ENCODE measurements at regions not wholly inside any gene's neighbourhood (a gene's known extent, or its start where the extent isn't known, plus 50 kb on each side); places are given as distances from the start of the nearest gene placed in this dataset.

DNA sequence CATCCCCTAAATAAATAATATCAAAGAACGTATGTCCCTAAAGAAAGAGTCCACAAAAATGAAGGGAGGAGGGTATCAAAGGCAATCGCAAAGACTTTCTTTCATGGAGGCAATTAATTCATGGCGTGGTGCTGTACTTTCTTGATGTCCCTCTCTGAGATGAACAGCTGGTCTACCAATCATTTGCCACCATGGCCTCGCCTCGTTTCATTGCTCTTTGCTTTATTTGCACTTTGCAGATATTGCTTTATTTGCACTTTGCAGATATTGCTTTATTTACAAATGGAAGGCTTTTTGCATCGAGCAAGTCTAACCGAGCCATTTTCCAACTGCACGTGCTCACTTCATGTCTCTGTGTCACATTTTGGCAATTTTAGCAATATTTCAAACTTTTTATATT lies 104.0 kb upstream of the PTCH1 start:
- DNase-seq (ENCODE audit: low read depth): no peak

DNA sequence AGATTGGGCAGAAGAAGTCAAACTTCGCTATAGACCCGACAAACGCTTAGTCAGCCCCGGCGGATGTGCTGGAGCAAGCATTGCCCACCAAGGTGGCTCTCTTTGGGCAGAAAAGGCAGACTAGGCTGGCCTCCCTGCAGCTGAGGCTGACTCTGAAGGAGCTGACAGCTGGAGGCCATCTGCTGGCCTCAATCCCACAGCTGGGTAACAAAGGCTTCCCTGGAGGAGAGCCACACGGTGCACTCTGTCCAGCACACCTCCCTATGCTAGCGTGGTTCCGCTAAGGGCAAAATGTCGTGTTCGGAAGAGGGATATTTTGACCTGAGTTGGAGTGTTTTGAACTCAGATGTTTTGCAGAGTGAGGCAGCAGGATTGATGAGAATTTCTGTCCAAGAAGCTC lies 103.5 kb upstream of the PTCH1 start:
- DNase-seq (ENCODE audit: low read depth): no peak

DNA sequence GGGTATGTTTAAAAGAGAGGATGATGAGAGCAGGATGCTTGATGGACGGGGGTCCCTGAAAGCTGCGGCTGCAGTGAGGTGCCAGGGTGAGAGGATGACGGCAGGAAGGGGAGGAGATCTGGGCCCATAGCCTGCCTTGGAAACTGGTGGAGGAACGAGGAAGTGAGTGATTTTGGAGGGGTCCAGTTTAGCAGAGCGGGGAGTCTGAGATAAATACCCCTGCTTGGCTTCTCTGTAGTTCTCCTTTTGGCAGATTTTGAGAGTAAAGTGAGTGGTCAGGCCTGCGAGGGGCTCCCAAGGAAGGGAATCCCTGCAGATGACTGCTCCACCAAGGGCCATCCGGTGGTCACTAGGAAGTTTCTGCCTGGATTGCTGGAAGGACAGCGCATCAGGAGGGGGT lies 98.5 kb upstream of the PTCH1 start:
- DNase-seq (ENCODE audit: low read depth): no peak

DNA sequence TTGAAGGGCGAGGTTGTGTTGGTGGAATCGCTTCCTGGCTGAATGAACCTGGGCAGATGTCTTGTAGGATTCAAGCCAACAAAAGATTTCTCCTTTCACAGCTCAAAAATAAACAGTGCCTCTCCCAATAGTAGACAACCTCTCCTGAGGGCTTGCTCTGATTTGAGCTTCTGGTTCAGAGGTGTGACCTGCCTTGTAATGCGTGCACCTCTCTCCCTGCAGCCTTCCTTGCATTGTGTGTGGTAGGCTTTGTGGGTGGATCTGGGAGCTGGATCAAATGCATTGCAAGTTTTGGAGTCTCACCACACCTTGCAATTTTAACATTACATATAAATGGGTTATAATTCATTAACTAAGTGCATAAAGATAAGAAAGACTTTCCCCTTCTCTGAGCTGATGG lies 96.9 kb upstream of the PTCH1 start:
- no peak for DNase-seq (ENCODE audit: low read depth)

DNA sequence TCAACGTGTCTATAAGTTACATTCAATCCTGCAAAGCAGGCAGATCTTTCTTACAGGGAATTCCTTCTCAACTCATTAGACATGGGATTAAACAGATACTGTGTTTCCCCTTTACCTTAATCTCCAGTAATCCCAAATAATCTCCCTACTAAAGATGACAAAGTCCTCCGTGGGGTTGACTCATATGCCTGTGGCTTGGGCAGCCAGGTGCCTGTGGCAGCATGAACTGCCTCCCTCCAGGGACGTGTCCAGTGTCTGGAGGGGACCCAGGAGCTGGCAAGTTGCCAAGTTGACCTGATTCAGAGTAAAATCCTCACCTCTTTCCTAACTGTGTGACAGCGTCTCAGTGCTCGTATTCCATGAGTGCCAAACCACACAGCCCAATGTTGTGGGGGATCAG lies 94.6 kb upstream of the PTCH1 start:
- no peak for DNase-seq (ENCODE audit: low read depth)

DNA sequence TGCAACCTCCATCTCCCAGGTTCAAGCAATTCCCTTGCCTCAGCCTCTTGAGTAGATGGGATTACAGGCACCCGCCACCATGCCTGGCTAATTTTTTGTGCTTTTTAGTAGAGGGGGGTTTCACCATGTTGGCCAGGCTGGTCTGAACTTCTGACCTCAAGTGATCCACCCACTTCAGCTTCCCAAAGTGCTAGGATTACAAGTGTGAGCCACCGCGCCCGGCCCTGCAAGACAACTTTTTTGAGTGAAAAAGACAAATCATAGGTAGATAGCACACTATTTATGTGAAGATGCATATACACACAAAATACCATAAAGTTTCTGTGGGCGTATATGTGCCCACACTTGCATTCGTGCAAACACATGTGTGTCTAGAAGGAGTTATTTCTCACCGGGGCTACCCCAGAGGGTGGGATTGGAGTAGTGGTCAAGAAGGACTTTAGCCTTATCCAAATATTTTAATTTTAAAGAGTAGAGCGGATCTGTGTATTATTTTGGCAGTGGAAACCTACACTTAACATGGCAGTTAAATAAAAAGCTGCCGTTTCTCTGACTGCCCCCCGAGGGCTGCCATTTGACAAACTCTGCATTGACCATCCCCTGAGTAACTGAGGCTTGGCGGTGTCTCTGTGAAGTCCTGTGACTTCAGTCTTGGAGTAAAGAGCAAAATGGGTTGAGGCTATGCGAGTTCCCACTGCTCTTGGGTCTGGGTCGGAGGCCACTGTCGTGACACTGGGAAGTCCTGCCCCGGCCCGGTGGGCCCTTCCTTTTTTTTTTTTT lies 93.4 kb upstream of the PTCH1 start:
- DNase-seq (ENCODE audit: low read depth): no peak

DNA sequence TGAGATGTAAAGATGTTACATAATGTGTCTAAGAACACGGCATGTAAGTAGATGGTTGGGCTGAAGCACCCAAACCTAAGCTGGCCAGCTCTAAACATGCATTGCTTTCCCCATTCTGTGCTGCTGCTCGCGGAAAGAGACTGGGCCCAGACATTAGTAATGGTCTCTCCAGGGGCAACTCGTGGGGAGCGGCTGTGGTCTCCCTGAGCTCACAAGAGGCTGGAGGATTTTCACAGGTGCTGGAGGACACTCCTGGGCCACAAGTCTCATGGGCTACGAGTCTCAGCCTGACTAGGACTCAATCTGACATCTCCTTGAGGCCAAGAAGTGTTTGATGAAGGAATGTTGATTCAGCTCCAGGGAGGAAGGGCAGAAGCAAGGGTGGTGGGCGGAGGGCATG lies 92.7 kb upstream of the PTCH1 start:
- no peak for DNase-seq (ENCODE audit: low read depth)

DNA sequence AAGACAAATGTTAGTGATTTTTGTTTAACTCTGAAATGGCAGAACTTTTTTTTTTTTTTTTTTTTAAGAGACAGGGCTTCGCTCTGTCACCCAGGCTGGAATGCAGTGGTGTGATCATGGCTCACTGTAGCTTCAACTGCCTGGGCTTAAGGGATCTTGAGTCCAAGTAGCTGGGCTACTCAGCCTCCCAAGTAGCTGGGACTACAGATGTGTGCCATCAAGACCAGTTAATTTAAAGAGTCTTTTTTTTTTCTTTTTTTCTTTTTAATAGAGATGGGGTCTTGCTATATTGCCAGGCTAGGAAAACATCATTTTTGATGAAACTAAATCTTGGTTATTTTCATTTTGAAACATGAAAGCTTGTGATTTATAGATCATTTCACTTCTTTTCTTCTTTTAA lies 91.6 kb upstream of the PTCH1 start:
- no peak for DNase-seq (ENCODE audit: low read depth)

DNA sequence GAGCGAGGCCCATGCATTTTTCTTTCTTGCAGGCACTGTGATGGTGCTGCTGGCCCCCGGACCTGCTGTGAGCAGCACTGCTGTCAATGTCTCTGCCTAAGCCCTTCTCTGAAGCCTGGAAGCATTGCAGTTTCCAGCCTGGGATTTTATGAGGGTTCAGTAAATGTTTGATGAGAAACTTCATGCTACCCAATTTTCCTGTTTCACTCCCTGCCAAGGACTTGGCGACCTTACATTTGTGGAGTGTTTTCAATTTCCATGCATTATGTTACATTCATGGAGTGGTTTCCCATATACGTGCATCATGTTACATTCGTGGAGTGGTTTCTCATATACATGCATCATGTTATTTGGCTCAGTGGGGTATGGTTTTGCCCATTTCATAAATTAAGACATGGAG lies 90.7 kb upstream of the PTCH1 start:
- no peak for DNase-seq (ENCODE audit: low read depth)

DNA sequence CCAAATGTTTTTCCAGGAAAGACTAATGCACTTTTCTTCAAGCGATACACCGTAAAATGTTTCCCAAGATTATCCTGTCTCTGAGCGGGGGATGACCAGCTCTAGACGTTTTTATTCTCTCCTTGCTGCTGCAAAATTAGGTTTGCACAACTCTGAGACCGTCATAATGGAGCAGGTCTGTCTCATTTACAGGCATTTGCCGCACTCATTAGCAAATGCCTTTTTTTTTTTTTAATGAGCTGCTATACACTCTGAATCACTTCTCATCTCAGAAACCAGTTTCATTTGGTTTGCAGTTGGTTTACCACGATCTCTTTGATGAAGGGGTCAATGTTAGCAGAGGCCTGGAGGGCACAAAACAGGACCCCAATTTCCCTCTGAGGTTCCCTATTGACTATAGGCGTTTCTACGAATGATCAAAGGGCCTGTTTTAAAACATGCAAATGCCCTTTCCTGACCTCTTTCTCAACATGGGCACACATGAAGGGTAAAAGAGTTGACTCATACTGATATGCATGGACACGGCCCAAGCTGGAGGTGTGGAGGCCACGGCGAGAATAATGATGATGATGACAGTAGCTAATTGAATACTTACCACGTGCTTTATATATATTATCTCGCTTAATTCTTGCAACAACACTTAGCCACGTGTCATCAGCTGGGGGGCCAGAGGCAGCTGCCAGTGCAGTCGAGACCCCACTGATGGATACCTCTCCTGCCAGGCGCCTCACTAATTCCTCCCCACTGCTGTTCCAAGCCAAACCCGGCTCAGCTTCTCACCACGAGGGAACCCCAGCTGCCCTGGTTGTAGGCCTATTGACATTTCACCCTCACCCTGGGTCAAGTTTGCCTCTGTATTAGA lies 89.9 kb upstream of the PTCH1 start:
- no peak for DNase-seq (ENCODE audit: low read depth)

DNA sequence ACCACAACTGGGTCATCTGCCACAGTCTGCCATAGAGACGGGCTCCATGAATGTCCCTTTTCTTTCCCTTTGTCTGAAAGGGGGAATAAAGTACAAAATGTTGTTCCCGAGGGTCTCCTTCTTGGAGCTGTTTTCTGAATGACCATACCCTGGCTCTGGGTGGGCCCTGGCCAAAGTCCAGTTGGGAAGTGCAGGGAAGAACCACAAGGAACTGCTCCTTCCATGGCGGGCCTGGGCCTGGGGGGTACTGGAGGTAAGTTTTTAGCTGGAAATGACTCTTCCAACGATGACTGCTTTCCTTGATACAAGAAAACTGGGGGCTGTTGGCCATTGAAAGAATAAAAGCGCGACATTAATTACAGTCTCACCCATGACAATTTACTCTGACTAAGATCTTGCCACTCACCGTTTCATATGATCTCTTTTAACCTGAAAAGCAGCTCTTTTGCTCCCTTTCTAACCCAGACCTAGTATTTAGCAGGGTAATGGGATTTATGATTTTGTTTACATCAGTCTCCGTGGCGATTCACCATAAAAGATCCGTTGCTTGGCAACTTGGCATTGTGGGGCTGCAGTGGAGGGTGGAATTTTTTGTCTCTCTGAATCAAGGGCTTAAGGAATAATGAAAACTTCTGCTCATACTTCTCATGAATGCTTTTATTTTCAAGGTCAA lies 89.2 kb upstream of the PTCH1 start:
- DNase-seq (ENCODE audit: low read depth): no peak

DNA sequence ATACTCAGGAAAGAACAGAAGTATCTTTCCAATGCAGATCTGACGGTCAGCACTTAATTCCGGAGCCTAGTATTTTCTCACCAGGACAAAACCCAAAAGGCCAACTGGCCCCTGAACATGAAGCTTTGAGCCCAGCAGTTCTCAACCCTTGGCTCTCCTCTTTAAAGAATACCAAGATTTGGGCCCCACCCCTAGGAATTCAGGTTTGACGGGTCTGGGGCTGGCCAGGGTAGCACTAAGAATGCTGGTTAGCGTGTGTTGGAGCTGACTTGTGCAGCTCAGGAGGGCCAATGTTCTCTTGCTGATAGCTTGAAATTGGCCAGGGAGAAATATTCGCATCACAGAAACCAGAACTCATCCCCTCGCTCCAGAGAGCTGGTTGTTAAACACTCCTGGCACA lies 88.3 kb upstream of the PTCH1 start:
- no peak for DNase-seq (ENCODE audit: low read depth)

DNA sequence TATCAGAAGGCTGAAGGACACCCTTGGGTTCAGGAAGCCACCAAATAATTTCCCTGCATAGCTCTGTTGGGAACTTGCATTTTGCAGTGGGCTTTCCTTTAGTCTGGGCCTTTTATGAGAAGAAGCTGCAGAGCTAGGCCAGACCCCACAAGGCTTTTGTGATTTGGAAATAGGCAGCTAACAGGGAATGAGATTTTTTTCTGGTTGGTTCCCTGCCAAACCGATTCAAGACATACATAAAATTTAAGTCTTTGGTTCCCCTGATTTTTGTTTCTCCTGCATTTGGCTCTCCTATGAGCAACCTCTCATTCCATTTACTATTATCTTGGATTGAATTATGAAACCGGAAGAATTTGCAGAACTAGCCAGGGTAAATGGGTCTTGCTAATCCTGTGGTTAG lies 81.5 kb upstream of the PTCH1 start:
- DNase-seq (ENCODE audit: low read depth): no peak

DNA sequence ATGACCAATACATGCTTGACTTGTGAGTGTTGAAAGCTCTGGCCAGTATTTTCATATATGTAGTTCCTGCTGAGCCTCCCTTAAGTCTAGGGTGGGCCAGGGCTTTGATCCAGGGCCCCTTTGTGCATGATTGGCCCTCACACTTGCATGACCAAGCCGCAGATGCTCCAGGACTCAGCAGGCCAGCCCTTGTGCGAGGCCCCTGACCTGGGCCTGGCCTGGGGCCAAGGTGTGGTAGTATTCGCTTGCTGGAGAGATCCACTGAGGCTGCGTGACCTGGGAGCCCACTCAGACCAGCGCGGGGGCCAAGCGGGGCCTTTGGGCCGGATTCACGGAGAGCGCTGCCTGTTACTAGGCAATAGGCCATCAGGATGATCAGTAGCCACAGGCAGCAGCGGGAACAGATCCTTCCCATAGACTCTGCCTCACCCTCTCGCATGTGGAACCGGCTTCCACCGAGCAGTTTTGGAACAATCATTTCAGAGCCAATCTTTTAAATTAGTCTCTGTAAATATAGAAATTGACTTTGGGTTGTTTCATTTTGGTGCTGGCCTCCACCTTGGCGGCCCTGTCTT lies 79.0 kb upstream of the PTCH1 start:
- DNase-seq (ENCODE audit: low read depth): no peak

DNA sequence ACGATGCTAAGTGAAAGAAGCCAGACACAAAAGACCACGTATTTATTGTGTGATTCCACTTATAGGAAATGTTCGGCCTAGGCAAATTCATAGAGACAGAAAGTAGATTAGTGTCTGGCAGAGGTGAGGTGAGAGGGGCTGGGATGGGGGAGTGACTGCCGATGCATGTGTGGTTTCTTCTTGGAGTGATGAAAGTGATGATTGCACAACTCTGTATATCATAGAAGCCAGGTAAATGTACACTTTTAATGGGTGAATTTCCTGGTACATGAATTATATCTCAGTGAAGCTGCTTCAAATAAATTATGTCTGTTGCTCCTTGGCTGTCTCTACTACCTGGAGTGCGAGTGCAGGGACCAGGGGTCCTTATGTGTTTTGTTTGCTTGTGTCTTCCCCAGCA lies 76.2 kb upstream of the PTCH1 start:
- no peak for DNase-seq (ENCODE audit: low read depth)

DNA sequence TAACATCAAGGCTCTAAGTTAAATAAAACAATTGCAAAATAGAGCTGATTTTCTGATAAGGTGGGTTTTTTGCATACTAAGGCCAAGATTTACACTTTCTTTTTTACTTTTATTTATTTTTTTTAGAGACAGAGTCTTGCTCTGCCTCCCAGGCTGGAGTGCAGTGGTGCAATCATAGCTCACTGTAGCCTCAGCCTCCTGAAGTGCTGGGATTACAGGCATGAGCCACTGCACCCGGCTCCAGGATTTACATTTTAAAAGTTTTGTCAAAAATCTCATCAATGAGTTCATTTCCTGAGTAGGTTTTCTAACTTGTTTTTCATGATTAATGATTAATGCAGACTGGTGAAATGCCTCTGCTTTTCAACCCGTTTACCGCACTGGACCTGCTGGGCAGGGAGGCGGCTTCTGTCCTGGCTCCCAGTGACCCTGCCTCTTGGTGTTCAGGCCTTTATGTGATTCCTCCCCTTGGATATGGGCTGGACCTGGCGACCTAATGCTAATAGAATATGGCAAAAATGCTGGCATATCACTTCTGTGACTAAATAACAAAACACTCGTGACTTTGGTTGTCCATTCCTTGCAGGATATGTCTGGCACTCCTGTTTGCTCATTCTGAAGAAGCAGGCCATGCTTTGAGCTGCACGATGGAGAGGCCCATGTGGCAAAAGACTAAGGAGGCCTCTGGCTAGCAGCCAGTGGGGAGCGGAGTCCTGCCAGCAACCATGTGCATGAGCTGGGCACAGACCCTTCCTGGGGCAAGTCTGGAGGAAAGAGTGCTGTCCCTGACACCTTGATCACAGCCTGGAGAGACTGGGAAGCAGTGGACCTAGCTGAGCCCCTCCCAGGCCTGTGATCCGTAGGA lies 72.2 kb upstream of the PTCH1 start:
- DNase-seq (ENCODE audit: low read depth): no peak

DNA sequence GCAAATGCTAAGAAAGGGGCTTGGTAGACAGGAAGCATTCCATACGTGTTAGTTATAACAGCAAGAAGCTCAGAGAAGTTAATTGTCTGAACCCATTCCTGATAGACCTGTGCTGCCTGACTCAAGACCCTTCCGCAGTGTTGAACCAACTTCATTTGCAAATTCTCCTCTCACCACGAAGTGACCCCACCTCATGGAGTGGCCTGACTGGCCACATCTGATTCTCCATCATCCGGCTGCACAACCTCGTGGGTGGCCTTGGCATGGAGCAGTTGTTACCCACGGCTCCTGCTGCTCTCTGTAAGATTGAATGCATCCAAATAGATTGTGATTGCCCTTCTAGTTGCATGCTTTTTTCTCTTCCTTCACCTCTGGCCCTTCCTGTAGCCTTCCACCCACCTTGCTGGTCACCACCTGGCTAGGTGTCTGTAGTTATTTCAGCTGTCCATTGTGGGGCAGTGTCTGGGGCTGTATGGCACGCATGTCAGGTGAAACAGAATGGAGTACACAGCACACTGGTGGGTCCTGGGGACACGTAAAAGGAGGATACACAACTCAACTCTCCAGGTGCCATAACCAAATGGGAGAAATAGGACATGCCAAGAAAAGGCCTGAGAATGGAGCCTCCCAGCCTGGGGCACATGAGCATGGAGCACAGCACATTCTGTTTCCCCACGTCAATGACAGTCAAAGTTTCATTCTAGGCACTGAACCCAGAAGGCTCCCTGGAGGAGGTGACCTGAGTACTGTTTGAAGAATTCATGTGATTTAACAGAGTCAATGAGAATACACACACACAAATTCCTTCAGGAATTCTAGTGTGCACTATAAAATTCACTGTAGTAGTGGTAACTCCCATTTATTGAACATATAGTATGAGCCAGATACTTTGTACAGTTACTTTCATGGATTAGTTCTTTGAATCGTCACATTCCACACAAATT lies 70.5 kb upstream of the PTCH1 start:
- DNase-seq (ENCODE audit: low read depth): no peak

DNA sequence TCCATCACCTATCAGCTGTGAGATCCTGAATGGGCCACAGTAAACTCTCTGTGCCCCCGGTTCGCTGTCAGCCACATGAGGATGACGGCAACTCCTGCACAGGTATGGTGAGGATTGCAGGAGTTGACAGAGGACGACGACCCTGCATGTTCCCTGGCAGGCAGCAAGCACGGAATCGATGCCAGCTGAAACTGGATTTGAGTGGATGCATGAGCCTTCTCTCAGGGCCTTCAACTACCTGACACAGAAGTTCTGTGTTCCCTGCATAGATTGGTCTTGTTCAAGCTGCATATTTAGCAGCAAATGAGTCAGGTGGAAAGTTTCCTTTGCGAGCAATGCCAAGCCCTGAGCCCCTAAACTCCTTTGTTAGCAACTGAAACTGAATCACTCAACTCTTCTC lies 69.6 kb upstream of the PTCH1 start:
- no peak for DNase-seq (ENCODE audit: low read depth)

DNA sequence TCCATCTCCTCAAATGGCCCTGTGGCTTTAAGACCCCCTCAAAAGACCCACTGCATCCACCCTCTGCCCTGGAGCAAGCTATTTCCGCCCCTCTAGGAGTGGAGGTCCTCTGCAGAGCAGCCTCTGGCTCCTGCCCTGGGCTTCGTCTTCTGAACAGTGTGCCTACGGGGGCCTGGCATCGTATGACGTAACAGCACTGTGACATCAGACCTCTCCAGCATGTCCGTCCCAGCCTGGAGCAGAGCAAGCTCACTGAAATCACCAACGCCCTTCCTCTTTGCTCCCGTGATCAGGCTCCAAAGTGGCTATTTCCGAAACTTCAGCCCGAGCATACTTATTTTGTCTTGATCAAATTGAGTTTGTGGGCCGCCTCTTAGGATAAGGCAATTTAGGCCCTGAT lies 69.1 kb upstream of the PTCH1 start:
- DNase-seq (ENCODE audit: low read depth): no peak

DNA sequence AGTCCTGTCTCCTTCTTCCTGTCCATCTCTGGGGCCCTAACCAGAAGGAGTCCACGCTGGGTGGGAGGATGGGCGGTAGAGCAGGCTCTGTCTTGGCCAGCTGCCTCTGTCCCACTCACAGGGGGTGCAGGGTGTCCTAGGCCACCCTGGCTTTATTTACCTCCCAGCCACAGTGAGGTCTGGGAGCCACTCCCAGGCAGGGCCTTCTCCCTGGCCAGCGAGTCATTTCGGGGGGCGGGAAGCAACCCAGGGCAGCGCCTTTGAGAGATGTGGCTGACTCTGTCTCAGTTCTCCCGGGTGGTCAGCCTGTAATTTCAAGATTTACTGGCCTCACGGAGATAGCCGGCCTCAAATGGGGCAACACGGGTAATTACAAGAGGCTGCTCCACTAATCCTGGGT lies 67.4 kb upstream of the PTCH1 start:
- DNase-seq (ENCODE audit: low read depth): no peak

DNA sequence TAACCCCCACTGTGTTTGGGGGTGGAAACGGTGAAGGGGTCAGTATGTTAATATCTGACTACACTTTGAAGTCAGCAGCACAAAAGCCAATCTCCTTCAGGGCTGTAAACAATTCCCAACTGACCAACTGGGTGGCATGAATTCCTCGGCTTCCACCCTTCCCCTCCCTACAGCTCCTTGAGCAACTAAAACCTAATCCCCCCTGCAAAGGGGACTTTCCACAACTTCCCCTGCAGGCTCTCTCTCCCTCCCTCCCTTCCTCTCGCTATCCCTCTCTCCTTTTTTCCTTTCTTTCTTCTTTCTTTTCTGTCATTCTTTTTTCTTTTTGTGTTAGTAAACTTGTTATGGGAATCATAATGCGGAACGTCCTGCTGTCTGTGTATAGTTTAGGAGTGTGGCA lies 65.1 kb upstream of the PTCH1 start:
- no peak for DNase-seq (ENCODE audit: low read depth)

All from stimulated activated CD4-positive, alpha-beta T cell treated with anti-CD3 and anti-CD28 coated beads, Interleukin-2, amount 100 ng/mL, for 4 hours (primary cell).